ENCODE measurements at regions not wholly inside any gene's neighbourhood (a gene's known extent, or its start where the extent isn't known, plus 50 kb on each side); places are given as distances from the start of the nearest gene placed in this dataset.

GRCh38 chr1:193589597-193590040 lies 403.2 kb upstream of the B3GALT2 start:
- no peak for TF ChIP-seq CTCF (IDR thresholded peaks at IDR 0.05; ENCODE audit: poor library complexity)
- no peak for TF ChIP-seq EZH2phosphoT487 (IDR thresholded peaks at IDR 0.05; ENCODE audit: low read depth, severe bottlenecking, unreplicated experiment)
- TF ChIP-seq EZH2 (IDR thresholded peaks at IDR 0.05; ENCODE audit: borderline replicate concordance): no peak
